Keratinocyte (primary cell): ENCODE measurements at regions not wholly inside any gene's neighbourhood (a gene's known extent, or its start where the extent isn't known, plus 50 kb on each side); places are given as distances from the start of the nearest gene placed in this dataset.

Experiments
- CTCF ChIP-seq, 3 experiments: IDR thresholded peaks in 1 of 3; conservative IDR thresholded peaks in 1 of 3; optimal IDR thresholded peaks in 1 of 3; 2 replicates in 2 of 3; 3 replicates in 1 of 3; pipeline versions ENCODE3 to v1.5.1; 2011; ENCODE audit warnings: low read length in 3 of 3, mild to moderate bottlenecking in 3 of 3, moderate library complexity in 2 of 3, control low read depth in 1 of 3, inconsistent platforms in 1 of 3; ENCODE audit not compliant: insufficient read depth in 2 of 3; ENCODE audit errors: extremely low read depth in 1 of 3
- EZH2 ChIP-seq: IDR thresholded peaks from one replicate; pipeline ENCODE4 v1.6.1; 2012; ENCODE audit warnings: inconsistent platforms, mild to moderate bottlenecking, low read length, moderate library complexity

GRCh38 chr13:50225193-50226155 is 210.2 kb downstream of the KCNRG start:
- TF ChIP-seq CTCF (optimal IDR thresholded peaks at IDR 0.05 in 1 of 3, IDR thresholded peaks at IDR 0.05 in 1 of 3, conservative IDR thresholded peaks at IDR 0.05 in 1 of 3; ENCODE audit: extremely low read depth in 1 of 3, insufficient read depth in 2 of 3, low read length in 3 of 3) (no peak), EZH2 (no peak)
